GM12864 (cell line): ENCODE measurements at regions not wholly inside any gene's neighbourhood (a gene's known extent, or its start where the extent isn't known, plus 50 kb on each side); places are given as distances from the start of the nearest gene placed in this dataset.

Source experiments
- DNase-seq: peaks from one replicate; pipeline ENCODE4 v3.0.0-alpha.2; 2011; ENCODE audit warnings: low read depth
- H3K4me3 ChIP-seq: 2 replicates; pipeline ENCODE4 v1.5.1; 2011; ENCODE audit warnings: mild to moderate bottlenecking, low read depth, low read length, control low read depth
- TF ChIP-seq, protein P1 (sequence below): IDR thresholded peaks from 2 replicates; pipeline ENCODE4 v1.5.1; 2011; ENCODE audit warnings: low read depth, mild to moderate bottlenecking, moderate library complexity, low read length, control low read depth, inconsistent platforms; ENCODE audit errors: missing control alignments

GRCh38 chr1:199735660-199736059 lies 291.9 kb upstream of the NR5A2 start:
- DNase-seq: no peak
- TF ChIP-seq, protein P1, sequence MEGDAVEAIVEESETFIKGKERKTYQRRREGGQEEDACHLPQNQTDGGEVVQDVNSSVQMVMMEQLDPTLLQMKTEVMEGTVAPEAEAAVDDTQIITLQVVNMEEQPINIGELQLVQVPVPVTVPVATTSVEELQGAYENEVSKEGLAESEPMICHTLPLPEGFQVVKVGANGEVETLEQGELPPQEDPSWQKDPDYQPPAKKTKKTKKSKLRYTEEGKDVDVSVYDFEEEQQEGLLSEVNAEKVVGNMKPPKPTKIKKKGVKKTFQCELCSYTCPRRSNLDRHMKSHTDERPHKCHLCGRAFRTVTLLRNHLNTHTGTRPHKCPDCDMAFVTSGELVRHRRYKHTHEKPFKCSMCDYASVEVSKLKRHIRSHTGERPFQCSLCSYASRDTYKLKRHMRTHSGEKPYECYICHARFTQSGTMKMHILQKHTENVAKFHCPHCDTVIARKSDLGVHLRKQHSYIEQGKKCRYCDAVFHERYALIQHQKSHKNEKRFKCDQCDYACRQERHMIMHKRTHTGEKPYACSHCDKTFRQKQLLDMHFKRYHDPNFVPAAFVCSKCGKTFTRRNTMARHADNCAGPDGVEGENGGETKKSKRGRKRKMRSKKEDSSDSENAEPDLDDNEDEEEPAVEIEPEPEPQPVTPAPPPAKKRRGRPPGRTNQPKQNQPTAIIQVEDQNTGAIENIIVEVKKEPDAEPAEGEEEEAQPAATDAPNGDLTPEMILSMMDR: no peak
- H3K4me3 ChIP-seq: no peak overlapping the region

DNA sequence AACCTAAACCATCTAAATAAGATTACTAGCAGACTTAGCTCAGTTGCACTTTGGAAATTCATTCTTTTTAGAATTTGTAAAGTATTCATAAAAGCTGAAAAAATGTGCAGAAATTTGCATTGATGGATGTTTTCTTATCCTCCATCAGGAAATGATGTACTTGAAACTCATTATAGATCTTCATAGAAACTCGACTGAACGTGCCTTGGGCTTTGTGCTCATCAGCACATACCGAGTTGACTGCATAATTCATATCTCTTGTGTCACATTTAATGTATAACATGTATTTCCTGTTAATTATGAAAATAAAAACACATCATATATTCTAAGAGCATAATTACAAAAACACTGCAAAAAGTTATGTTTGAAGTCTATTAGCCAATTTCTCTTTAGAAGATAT lies 290.9 kb upstream of the NR5A2 start:
- no peak overlapping the region for H3K4me3 ChIP-seq

DNA sequence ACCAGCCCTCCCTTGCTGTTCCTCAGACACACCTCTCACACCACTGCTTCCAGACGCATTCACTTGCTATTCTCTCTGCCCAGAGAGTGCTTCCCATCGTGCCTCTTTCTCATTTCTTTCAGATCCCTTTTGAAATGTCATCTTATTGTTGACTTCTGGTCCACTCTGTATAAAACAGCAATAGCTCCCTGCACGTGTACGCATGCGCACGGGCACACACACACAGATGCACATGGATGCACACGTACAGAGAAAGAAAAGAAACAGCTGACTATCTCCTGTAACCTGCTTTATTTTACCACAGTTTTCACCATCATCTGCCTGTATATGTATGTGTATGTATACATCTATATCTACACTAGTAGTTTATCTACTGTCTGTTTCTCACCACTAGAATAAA lies 285.9 kb upstream of the NR5A2 start:
- TF ChIP-seq, protein P1: no peak
- no peak for DNase-seq
- no peak overlapping the region for H3K4me3 ChIP-seq

More for the DNA sequence above, 290.9 kb upstream of the NR5A2 start:
- DNase-seq: no peak
- TF ChIP-seq, protein P1: no peak

DNA sequence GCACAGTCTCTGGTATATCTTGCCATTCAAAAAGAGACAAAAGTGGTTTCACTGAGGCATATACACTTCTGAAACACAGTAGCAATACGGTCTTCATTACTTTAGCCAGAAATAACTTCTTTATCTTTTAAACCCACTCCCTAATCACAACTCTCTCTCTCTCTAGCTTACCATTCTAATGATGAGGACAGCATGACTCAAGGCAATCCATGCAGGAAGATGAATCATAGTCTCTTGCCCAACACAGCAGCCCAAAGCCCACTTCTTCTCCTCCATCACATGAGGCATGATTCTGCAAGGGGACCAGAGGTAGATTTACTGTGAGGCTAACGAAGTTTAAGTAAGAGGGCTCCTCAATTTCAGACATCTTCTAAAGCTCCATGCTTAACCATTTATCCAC lies 285.0 kb upstream of the NR5A2 start:
- TF ChIP-seq, protein P1: no peak
- no peak for DNase-seq
- no peak overlapping the region for H3K4me3 ChIP-seq

GRCh38 chr1:199743227-199743626 lies 284.3 kb upstream of the NR5A2 start:
- DNase-seq: no peak
- TF ChIP-seq, protein P1: no peak
- H3K4me3 ChIP-seq: no peak overlapping the region

GRCh38 chr1:199746666-199747384 lies 280.7 kb upstream of the NR5A2 start:
- DNase-seq: no peak
- TF ChIP-seq, protein P1: no peak
- no peak overlapping the region for H3K4me3 ChIP-seq

DNA sequence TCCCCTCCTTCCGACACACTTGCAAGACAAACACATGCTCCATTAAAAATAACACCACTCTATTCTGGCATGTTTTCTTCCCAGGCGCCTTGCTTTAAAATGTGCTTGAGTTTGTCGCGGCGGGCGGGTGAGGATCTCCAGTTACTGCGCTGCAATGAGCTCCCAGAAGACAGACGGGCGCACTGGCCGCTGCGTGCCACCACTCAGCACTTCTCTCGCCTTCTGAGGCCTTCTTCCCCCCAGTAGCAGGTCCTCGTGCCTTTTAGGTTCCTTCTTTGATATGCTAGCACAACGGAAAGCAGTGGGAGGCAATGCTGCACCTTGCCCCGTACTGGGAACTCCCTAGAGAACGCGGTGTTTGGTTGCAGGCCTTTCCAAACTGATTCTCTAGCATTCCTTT lies 279.5 kb upstream of the NR5A2 start:
- H3K4me3 ChIP-seq: no peak overlapping the region
- no peak for DNase-seq
- TF ChIP-seq, protein P1: no peak
